Middle frontal gyrus (tissue), 1 donor: ENCODE measurements at regions not wholly inside any gene's neighbourhood (a gene's known extent, or its start where the extent isn't known, plus 50 kb on each side); places are given as distances from the start of the nearest gene placed in this dataset.
"Not testable (repeated sequence)": the region's sequence is repeated elsewhere in the genome, so short reads cannot be mapped to it uniquely, and the experiment has no call there.

ENCODE experiments used
- DNase-seq: peaks from one replicate; pipeline ENCODE4 v3.0.0-alpha.2; 2015; ENCODE audit warnings: low spot score; ENCODE audit errors: extremely low spot score

DNA sequence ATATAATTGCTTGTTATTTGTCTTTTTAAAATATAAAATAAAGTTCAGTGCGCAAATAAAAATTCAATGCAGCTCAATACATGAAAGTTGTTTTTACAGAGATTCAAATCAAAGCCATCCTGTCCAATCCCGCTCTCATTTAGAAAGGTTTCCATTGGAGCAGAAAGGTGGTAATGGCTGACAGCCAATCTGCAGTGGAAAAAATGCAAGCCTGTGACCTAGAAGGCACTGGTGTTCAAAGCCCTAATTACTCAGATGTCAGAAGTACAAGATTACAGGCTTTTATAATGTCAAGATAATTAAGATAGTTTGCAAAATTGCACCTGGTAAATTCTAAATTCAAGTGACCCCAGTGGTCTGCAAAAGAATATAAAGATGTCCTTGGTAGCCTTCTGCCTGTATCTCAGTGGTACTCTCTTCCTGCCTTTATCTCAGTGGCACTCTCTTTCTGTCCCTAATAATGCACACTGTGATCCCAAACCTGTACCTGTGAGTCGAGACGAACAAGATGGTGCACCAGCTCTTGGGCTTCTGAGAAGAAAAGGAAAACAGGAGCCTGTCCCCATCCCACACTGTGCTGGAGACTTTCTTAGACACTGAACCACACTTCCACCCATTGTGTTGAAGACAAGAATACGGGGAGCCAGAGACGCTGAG lies 212.6 kb upstream of the FRG1 start:
- not testable (repeated sequence) for DNase-seq

DNA sequence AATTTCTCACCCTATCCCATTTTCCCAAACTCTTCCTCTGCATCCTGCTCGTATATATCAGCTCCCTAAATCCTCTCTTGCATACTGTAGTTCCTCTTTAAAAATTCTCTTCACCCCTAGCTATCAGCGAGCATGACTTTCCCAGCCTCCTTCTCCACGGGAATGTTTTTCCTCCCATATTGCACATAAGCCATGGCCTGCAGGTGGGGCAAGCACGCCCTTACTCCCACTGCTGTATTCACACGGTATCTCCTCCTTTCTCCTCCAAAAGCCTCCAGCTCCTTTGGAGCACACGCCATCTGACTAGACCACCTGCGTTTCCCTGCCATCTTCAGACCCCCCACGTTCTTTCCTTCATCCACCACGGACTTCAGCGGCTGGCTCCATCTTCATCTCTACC lies 208.7 kb upstream of the FRG1 start:
- DNase-seq: not testable (repeated sequence)

DNA sequence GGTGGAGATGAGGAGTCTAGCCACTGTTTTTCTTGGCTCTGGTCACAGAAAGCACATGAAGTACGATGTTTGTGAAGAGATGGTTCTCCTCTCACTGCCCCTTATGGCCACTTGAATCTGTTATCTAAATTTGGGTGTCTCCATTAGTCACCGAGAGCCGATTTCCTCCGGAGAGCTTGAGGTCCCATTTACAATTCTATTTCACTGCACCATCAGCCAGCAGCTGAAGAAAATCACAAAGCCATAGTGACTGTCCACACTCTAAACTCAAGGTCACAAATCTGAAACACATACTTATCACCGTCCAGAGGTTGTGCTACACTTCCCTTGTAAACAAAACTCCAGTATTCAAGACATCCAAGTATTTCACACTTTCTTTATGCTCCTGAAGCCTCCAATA lies 207.2 kb upstream of the FRG1 start:
- not testable (repeated sequence) for DNase-seq

DNA sequence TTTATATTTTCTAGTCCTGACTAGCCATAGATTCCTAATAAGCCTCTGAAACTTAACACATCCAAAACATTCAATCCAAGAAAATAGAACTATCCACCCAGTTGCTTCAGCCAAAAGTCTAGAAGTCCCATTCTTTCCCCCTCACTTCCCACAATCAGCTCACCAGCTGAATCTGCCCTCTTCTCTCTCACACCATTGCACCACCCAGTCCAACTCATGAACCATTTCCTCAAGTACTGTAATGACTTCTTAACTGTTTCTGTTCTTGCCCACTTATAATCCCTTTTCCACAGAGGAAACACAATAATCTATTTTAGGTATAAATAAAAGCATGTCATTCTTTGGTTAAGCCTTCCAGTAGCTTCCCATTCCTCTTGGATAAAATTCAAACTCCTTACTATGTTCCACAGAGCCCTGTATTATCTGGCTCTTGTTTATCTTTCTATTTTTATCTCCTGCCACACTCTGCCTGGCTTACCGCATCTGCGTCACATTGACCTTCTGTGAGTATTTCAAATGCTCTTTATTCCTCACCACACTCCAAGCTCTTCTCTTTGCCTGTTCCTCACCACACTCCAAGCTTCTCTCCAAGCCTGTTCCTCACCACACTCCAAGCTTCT lies 205.9 kb upstream of the FRG1 start:
- DNase-seq: not testable (repeated sequence)

DNA sequence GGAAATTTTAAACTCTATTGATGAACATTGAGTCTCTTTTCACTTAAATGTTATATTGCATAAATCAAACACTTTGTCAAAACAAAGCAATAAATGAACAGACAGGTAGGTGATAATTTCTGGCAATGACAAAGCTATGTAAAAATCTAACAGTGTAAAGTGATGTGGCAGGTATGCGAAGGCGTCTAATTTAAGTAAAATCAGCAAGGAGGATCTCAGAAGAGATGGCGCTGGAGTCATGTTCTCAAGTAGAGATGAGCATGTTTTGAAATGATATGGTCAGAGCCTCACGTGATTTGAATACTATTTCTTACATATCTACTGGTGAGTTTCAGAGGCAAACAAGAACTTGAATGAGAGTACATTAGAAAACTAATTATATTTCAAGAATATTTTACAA lies 204.0 kb upstream of the FRG1 start:
- DNase-seq: not testable (repeated sequence)

DNA sequence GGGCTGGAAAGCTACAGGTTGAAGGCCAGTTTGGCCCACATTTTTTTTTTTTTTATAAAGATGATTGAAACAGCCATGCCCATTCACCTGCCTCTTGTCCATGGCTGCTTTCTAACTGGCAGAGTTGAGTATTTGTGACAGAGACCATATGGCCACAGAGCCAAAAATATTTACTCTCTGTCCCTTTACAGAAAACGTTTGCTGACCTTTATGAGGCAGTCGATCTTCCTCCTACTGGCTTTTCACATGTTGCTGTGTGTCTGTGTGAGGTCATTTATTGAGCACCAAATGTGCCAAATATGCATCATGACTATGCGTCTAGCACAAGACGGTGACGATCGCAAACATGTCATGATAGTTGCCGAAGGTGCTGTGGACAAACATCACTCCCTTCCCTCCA lies 200.6 kb upstream of the FRG1 start:
- not testable (repeated sequence) for DNase-seq

DNA sequence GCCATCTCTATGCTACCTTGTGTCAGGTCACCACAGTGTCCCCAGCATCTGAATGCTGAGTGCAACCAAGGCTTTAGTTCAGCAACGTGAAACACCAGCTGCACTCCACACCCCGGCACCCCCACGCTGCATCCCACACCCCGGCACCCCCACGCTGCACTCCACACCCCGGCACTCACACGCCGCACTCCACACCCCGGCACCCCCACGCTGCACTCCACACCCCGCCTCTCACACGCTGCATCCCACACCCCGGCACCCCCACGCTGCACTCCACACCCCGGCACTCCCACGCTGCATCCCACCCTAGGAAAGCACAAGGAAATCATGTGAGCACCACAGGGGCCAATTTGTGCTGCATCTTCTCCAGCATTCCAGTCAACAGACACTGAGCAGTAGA lies 199.8 kb upstream of the FRG1 start:
- no peak for DNase-seq

DNA sequence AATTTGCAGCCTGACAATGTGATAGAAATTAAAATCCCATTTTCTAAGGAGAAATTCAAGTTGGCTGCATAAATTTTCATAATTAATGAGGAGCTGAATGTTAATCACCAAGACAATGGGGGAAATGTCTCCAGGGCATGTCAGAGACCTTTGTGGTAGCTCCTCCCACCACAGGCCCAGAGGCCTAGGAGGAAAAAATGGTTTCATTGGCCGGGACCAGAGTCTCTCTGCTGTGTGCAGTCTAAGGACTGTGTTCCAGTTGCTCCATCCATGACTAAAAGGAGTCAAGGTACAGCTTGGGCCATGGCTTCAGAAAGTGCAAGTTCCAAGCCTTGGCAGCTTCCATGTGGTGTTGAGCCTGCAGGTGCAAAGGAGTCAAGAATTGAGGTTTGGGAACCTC lies 187.6 kb upstream of the FRG1 start:
- not testable (repeated sequence) for DNase-seq

DNA sequence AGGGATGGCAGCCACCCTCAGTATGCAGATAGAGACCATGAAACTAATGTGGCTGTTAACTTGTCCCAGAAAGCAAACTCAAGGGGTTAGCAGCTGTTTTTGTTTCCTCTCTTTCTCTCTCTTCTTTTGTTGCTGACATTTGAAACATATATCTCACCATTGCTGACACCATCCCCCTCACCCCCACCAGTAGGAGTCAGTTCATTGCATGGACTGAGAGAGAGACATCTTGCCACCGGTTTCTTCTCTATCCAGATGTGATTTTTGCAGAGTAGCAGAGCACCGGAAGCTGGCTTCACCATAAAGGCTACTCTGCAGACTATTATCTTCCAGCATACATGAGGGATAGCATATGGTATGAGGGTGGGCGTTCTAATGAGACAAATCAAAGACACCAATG lies 177.1 kb upstream of the FRG1 start:
- DNase-seq: no peak

DNA sequence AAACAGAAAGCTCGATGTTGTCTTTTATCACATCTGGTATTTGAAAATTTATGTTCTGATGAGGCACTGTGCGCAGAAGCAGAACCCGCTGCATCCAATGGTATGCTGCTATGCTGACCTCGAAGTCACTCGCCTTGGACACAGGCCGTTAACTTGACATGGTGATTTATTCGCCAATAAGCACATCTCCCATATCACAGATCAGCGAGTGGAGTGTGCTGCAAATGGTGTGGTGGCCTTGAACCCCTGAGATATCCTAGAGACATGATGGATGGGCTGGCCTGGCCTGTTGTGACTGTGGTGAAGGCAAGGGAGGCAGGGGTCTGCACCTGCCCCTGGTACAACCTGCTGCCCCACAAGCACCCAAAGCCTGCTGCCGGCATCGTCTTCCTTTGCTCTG lies 175.4 kb upstream of the FRG1 start:
- DNase-seq: no peak

DNA sequence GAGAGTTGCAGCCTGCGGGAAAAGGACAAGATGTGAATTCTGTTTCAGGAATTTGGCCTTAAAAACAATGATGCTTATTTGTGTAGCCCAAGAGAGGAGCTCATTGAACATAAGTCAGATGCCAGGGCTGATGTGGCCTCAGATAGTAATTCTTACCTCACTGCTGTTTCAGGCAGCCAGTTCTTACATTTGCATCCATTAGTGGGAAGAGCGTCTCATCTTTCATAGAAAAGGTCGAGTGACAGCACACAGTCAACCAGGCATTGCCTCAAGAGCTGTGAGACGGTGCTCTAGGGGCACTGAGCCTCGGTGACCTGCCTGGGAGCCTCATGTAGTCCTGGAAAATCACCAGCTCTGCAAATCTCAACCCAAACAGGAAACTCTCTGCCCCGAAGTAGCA lies 174.9 kb upstream of the FRG1 start:
- no peak for DNase-seq

DNA sequence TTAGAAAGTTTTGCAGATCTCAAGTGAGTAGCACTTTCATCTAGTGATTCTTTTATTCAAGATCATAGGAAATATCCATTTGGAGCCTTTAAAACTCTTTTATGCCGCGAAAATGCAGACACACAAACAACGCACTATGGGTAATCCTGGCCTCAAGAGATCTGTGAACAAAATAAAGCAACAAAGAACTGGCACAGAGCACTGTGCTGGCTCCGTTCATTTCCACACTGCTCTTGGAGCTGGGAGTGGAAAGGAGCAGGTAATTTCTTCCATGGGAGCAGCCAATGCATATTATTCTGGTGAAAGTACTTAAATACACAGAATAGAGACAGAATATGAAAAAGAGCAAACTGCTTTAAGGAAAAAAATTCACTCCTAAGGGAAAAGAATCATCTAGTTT lies 172.7 kb upstream of the FRG1 start:
- DNase-seq: no peak

DNA sequence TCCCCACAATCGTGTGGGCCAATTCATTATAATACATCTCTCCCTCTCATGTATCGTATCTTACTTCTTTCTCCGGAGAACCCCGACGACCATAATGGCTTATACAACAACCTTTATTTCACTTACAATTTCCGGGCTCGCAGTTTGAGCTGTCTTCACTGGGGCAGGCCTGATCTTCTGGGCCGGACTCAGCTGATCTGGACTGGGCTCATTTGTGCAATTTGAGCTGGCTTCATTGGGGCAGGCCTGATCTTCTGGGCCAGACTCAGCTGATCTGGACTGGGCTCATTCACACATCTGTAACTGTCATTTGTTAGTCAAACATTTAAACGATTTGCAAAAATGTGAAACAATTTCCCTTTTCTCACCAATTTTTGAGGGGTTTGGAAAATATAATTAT lies 171.5 kb upstream of the FRG1 start:
- DNase-seq: no peak

DNA sequence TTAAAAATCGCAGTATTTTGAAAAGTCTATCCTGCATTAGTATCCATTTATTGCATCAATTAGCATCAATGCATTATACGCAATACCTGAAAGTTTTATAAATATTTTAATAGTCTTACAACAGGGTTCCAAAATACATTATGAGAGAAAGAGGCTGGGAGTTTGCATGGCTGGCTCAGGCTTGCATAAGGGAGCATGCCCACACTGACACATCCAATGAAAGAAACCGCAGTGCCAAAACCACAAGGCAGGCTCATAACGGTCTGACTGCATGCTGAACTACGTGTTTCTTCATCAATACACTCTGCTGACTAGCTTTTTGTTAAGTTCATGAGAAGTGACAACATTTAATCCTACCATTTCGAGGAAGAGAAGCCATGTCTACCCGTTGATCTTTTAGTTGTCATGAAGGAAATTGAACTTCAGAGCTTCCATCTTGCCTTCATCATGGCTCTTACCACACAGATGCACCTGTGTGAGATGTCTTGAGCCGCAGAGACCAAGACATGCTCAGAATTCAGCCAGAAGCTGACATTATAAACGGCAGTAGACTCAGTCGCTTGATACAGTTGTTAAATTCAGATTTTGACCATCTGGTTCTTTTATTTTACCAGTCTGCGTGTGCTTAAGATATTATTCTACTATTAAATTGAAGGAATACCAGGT lies 168.8 kb upstream of the FRG1 start:
- no peak for DNase-seq

DNA sequence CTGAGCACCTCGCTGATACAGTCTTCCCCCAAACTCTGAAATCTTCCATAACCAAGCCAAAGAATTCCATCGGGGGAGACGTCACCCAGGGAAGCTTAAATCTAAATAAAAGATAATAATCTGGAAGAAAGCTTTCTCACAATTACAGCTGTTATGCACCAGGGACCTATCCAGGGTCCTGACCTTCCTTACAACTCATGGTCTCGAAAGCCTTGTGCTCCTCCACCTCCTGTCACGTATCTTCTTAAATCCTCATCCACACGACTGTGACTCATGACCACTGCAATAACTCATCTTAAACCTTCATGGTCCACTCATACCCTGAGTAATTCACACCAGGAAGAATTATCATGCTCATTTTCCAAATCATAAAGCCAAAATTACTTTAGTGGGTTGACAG lies 166.8 kb upstream of the FRG1 start:
- no peak for DNase-seq

DNA sequence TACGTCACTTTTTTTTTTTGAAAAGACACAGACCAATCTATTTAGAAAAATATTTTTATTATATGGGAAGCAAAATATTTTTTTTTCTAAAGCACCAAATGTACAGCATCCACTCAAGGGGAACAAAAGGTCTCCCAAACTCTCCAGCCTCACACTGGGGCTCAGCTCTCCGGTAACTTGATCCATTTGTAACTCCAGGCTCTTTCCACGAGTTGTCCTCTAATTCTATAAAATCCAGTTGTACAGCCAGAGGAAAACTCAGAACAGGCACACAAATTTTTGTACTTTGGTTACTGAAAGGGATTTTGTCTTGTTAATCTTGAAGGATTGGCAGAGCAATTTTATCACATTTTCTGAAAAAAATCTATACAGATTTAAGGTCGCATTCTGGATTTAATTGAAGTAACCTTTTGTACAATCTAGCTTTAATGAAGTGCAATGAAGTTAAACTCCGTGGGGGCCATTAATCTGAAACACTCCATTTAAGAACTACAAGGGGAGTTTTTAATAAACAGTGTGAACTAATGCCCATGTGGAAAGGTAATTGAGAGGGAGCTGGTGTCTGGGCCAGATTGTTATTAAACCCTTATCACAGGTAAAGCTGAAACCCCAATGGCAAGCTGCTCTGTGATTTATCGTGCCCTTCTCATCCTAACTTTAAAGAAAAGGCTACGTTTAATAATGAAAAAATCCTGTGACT lies 161.2 kb upstream of the FRG1 start:
- DNase-seq: no peak

DNA sequence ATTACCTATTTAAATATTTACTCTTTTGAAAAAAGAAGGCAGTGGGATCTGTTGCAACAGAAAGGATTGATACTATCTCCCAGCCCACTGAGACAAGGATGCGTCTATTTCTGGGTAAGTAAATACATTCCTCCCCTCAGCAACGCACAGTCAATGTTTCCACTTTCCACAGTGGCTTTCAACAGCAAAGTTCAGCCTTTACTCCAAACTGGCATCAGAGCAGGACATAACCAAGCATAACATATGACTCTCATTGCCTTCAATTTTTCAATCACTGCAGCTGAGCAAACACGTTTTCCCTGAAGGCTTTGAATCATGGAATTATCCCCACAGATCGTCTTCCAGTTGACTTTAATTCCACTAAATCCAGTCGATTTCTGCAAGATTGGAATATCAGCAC lies 160.3 kb upstream of the FRG1 start:
- DNase-seq: no peak

DNA sequence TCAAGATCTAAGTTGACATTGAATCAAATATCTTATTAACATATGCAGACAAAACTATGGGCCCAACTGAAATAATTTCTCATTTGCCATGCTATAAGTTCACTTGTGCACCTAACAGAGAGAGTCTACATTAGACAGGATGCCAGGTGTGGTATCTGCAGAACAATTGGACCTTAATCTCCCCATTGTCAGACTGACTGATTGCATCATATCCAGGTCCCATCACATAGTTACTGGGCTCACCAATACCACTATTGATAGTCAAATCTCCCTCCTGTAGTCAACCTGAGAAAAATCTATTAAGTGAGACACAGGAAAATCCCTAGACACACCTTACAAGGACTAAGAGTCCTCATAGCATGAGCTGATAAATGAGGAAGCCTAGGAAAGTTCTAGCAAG lies 156.0 kb upstream of the FRG1 start:
- DNase-seq: no peak

DNA sequence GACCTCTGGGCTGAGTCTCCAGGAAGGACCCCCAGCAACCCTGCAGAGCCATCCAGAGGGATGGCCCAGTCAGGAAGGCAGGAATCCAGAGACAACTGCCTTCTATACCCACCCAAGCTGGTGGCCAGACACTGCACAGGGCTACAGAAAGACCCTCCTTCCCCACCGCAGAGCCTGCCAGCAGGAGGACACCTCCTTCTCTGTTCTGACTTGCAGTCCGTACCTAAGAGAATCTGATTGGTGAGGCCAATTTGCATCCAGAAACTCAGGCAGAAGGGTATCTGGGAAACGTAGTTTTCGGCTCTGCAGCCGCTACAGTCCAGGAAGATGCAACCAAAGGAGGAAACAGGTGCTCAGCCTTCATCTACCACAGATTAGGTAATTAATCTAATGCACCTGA lies 155.4 kb upstream of the FRG1 start:
- DNase-seq: no peak

DNA sequence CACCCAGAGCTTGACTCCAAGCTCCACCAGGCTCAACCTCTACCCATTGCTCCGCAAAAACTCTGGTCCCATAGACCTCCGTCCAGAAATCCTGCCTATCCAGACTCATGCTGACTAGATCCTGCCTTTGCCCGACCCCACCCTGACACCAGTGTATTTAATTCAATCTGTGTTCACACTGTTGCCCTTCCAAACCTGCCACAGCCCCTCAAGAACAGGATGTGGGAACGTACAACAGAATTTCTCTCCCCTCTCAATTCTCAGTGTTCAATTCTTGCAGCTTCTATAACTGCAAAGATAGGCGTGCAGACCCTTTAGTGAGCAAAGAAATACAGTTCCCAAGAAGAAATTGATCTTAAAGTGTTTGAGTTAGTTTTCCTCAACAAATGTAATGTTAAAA lies 154.2 kb upstream of the FRG1 start:
- DNase-seq: no peak

DNA sequence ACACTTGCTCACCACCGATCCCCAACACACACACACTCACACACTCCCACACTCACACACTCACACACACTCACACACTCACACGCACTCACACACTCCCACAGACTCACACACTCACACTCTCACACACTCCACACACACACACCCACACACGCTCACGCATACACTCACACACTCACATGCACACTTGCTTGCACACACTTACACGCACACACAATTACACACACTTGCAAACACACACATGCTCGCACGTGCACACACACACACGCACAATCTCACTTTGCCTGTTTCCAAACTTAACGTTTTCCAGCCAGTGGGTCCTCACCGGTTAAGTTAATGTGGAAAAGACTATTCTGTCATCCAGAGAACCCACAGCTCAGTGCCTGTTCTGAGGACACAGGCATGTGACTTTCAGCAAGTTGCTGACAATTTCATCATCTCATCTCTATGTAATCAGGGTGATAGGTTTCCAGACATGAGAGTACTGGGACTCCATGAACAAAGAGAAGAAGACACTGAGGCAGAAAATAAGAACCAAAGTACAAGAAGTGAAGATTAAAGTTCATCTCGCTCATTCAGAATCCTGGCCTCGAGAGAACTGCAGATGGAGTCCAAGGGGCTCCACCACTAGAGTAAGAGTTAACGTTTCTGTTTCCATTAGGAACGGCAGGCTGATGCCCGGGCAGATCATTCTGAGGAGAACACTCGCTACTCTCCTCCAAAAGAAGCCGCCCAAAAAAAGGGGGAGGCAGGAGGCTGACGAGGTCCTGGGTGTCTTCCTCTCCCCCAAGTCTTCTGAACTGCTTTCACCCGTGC lies 153.2 kb upstream of the FRG1 start:
- no peak for DNase-seq
